ENCODE measurements at regions not wholly inside any gene's neighbourhood (a gene's known extent, or its start where the extent isn't known, plus 50 kb on each side); places are given as distances from the start of the nearest gene placed in this dataset.
"Not testable (repeated sequence)": the region's sequence is repeated elsewhere in the genome, so short reads cannot be mapped to it uniquely, and the experiment has no call there.

- H3K27me3 Mint-ChIP-seq: no peaks in the 10 kb centered on the region
- no peak overlapping the region for H3K4me3 Mint-ChIP-seq
- no peak for TF ChIP-seq CTCF (conservative IDR thresholded peaks at IDR 0.05)
- no peak overlapping the region for H3K27ac Mint-ChIP-seq
- H3K36me3 Mint-ChIP-seq: no peaks in the 10 kb centered on the region
- H3K9me3 Mint-ChIP-seq: no peaks in the 10 kb centered on the region
- no peak for DNase-seq (ENCODE audit: extremely low spot score, unreplicated experiment)
- H3K4me1 Mint-ChIP-seq (ENCODE audit: unreplicated experiment): no peaks in the 10 kb centered on the region
These were observed 588.9 kb downstream of the MFSD1 start for GRCh38 chr3:159390656-159391212.

GRCh38 chr3:159397683-159398082 is 591.0 kb upstream of the IL12A start:
- H3K36me3 Mint-ChIP-seq; H3K4me3 Mint-ChIP-seq; H3K27me3 Mint-ChIP-seq; DNase-seq (ENCODE audit: extremely low spot score, unreplicated experiment); H3K4me1 Mint-ChIP-seq (ENCODE audit: unreplicated experiment); H3K27ac Mint-ChIP-seq: not testable (repeated sequence)
- H3K9me3 Mint-ChIP-seq: peaks cover 10% of the 10 kb centered on the region

- no peak for TF ChIP-seq CTCF (conservative IDR thresholded peaks at IDR 0.05)
- Mint-ChIP-seq H3K9me3 (peaks cover 10% of the 10 kb centered on the region), H3K36me3 (no peaks in the 10 kb centered on the region), H3K4me3 (no peak overlapping the region), H3K4me1 (ENCODE audit: unreplicated experiment) (no peaks in the 10 kb centered on the region), H3K27me3 (no peaks in the 10 kb centered on the region), H3K27ac (no peak overlapping the region)
- no peak for DNase-seq (ENCODE audit: extremely low spot score, unreplicated experiment)
These were observed 587.6 kb upstream of the IL12A start for GRCh38 chr3:159401069-159401468.

GRCh38 chr3:159409711-159410110 is 578.9 kb upstream of the IL12A start:
- H3K27ac Mint-ChIP-seq; H3K36me3 Mint-ChIP-seq; H3K4me1 Mint-ChIP-seq (ENCODE audit: unreplicated experiment); H3K27me3 Mint-ChIP-seq; DNase-seq (ENCODE audit: extremely low spot score, unreplicated experiment); H3K4me3 Mint-ChIP-seq: not testable (repeated sequence)
- H3K9me3 Mint-ChIP-seq: peaks cover 15% of the 10 kb centered on the region

- no peak overlapping the region for H3K27ac Mint-ChIP-seq
- no peak overlapping the region for H3K4me3 Mint-ChIP-seq
- peaks cover 13% of the 10 kb centered on the region for H3K4me1 Mint-ChIP-seq (ENCODE audit: unreplicated experiment)
- TF ChIP-seq CTCF (conservative IDR thresholded peaks at IDR 0.05): no peak
- peaks cover 15% of the 10 kb centered on the region for H3K9me3 Mint-ChIP-seq
- H3K27me3 Mint-ChIP-seq: no peaks in the 10 kb centered on the region
- no peaks in the 10 kb centered on the region for H3K36me3 Mint-ChIP-seq
- DNase-seq (ENCODE audit: extremely low spot score, unreplicated experiment): no peak
These were observed 575.3 kb upstream of the IL12A start for GRCh38 chr3:159413319-159413718.

- TF ChIP-seq CTCF (conservative IDR thresholded peaks at IDR 0.05): no peak
- Mint-ChIP-seq H3K4me1 (ENCODE audit: unreplicated experiment) (peaks cover 13% of the 10 kb centered on the region), H3K4me3 (no peak overlapping the region), H3K36me3 (no peaks in the 10 kb centered on the region), H3K27ac (no peak overlapping the region), H3K27me3 (no peaks in the 10 kb centered on the region), H3K9me3 (no peaks in the 10 kb centered on the region)
- no peak for DNase-seq (ENCODE audit: extremely low spot score, unreplicated experiment)
These were observed 571.8 kb upstream of the IL12A start for GRCh38 chr3:159416856-159417255.

GRCh38 chr3:159417761-159418160 is 570.9 kb upstream of the IL12A start:
- no peaks in the 10 kb centered on the region for H3K27me3 Mint-ChIP-seq
- no peak for DNase-seq (ENCODE audit: extremely low spot score, unreplicated experiment)
- no peak overlapping the region for H3K27ac Mint-ChIP-seq
- no peaks in the 10 kb centered on the region for H3K9me3 Mint-ChIP-seq
- peaks cover 2% of the 10 kb centered on the region for H3K36me3 Mint-ChIP-seq
- H3K4me1 Mint-ChIP-seq (ENCODE audit: unreplicated experiment): peaks cover 13% of the 10 kb centered on the region
- no peak overlapping the region for H3K4me3 Mint-ChIP-seq
- TF ChIP-seq CTCF (conservative IDR thresholded peaks at IDR 0.05): no peak
